Endodermal cell (in vitro differentiated cells): ENCODE measurements at regions not wholly inside any gene's neighbourhood (a gene's known extent, or its start where the extent isn't known, plus 50 kb on each side); places are given as distances from the start of the nearest gene placed in this dataset.

ENCODE experiments used
- DNase-seq: peaks from one replicate; pipeline ENCODE4 v3.0.0-alpha.2; 2017
- H3K27ac ChIP-seq: 2 replicates; pipeline ENCODE4 v1.5.1; 2013; ENCODE audit warnings: mild to moderate bottlenecking, low read depth, low read length, moderate library complexity
- H3K27me3 ChIP-seq: 2 replicates; pipeline ENCODE4 v1.6.1; 2013; ENCODE audit warnings: mild to moderate bottlenecking, low read length, moderate library complexity; ENCODE audit not compliant: insufficient read depth, control insufficient read depth, poor library complexity, severe bottlenecking
- H3K36me3 ChIP-seq: 2 replicates; pipeline ENCODE4 v1.7.0; 2013; ENCODE audit warnings: mild to moderate bottlenecking, low read length, moderate library complexity; ENCODE audit not compliant: control insufficient read depth, insufficient read depth
- H3K4me1 ChIP-seq: one replicate; pipeline ENCODE4 v1.7.0; 2013; ENCODE audit warnings: low read length; ENCODE audit not compliant: control insufficient read depth, insufficient read depth
- H3K4me3 ChIP-seq: 2 replicates; pipeline ENCODE4 v1.5.1; 2013; ENCODE audit warnings: mild to moderate bottlenecking, low read length, moderate library complexity
- H3K9ac ChIP-seq: 2 replicates; pipeline ENCODE4 v1.6.1; 2013; ENCODE audit warnings: mild to moderate bottlenecking, low read length, moderate library complexity; ENCODE audit not compliant: poor library complexity, severe bottlenecking; ENCODE audit errors: extremely low read depth
- H3K9me3 ChIP-seq: 2 replicates; pipeline ENCODE4 v1.6.1; 2013; ENCODE audit warnings: mild to moderate bottlenecking, low read length, moderate library complexity; ENCODE audit not compliant: control insufficient read depth
- H3K27ac Mint-ChIP-seq: 2 replicates; pipeline ENCODE4 v1.8.0; 2020; ENCODE audit warnings: mixed read lengths
- H3K27me3 Mint-ChIP-seq: 2 replicates; pipeline ENCODE4 v1.8.0; 2021; ENCODE audit warnings: mild to moderate bottlenecking, mixed read lengths; ENCODE audit not compliant: insufficient read depth
- H3K36me3 Mint-ChIP-seq: 2 replicates; pipeline ENCODE4 v1.8.0; 2020; ENCODE audit warnings: low read depth, mixed read lengths
- H3K4me1 Mint-ChIP-seq: 2 replicates; pipeline ENCODE4 v1.8.0; 2020; ENCODE audit warnings: mixed read lengths
- H3K4me3 Mint-ChIP-seq: 2 replicates; pipeline ENCODE4 v1.8.0; 2020; ENCODE audit warnings: mild to moderate bottlenecking, moderate library complexity, mixed read lengths
- H3K9me3 Mint-ChIP-seq: 2 replicates; pipeline ENCODE4 v1.8.0; 2020; ENCODE audit warnings: mild to moderate bottlenecking, mixed read lengths
- CTCF ChIP-seq: fragments of 200-600 bp; sonication (generic); conservative IDR thresholded peaks from 2 replicates; pipeline ENCODE4 v1.5.0; 2021; ENCODE audit warnings: antibody characterized with exemption, mild to moderate bottlenecking
- WGBS, 2 experiments: methylation state at CpG; one replicate each; pipeline versions ENCODE4 v1.1.5 to v1.1.7; 2013; ENCODE audit warnings: missing lambda C conversion rate in 2 of 2, mixed read lengths in 1 of 2; ENCODE audit not compliant: insufficient coverage in 1 of 2, insufficient read length in 1 of 2; 5-methylcytosine and 5-hydroxymethylcytosine counted together

- Histone ChIP-seq H3K27ac (no peak overlapping the region), H3K9me3 (peaks cover 24% of the 10 kb centered on the region), H3K4me3 (no peak overlapping the region), H3K9ac (no peak overlapping the region), H3K36me3 (no peaks in the 10 kb centered on the region), H3K4me1 (no peaks in the 10 kb centered on the region), H3K27me3 (no peaks in the 10 kb centered on the region)
- TF ChIP-seq CTCF: peak; percentile 62
- no peaks in the 10 kb centered on the region for H3K27me3 Mint-ChIP-seq
- no peak overlapping the region for H3K4me3 Mint-ChIP-seq
- H3K4me1 Mint-ChIP-seq: no peaks in the 10 kb centered on the region
- peaks cover 9% of the 10 kb centered on the region for H3K9me3 Mint-ChIP-seq
- no peak overlapping the region for H3K27ac Mint-ChIP-seq
- no peaks in the 10 kb centered on the region for H3K36me3 Mint-ChIP-seq
- DNase-seq: peak; percentile 66
- 90 to 93% methylated on average over 2 to 4 of the region's 4 CpGs for WGBS, 2 experiments
These were observed 767.7 kb downstream of the TSN start for GRCh38 chr2:122523143-122523542.

GRCh38 chr2:122523981-122524380, 768.5 kb downstream of the TSN start:
- DNase-seq: no peak
- 90 to 92% methylated on average over 2 to 3 of the region's 3 CpGs for WGBS, 2 experiments
- Histone ChIP-seq H3K36me3 (no peaks in the 10 kb centered on the region), H3K27me3 (no peaks in the 10 kb centered on the region), H3K27ac (no peak overlapping the region), H3K9me3 (peaks cover 16% of the 10 kb centered on the region), H3K4me1 (no peaks in the 10 kb centered on the region), H3K4me3 (no peak overlapping the region), H3K9ac (no peak overlapping the region)
- H3K4me3 Mint-ChIP-seq: no peak overlapping the region
- peaks cover 9% of the 10 kb centered on the region for H3K9me3 Mint-ChIP-seq
- H3K27me3 Mint-ChIP-seq: no peaks in the 10 kb centered on the region
- no peak overlapping the region for H3K27ac Mint-ChIP-seq
- TF ChIP-seq CTCF: no peak
- H3K36me3 Mint-ChIP-seq: no peaks in the 10 kb centered on the region
- H3K4me1 Mint-ChIP-seq: no peaks in the 10 kb centered on the region

- Mint-ChIP-seq H3K4me3 (no peak overlapping the region), H3K4me1 (no peaks in the 10 kb centered on the region), H3K36me3 (no peaks in the 10 kb centered on the region), H3K27ac (no peak overlapping the region), H3K9me3 (no peaks in the 10 kb centered on the region), H3K27me3 (no peaks in the 10 kb centered on the region)
- TF ChIP-seq CTCF: no peak
- H3K4me3 ChIP-seq: no peak overlapping the region
- no peak overlapping the region for H3K27ac ChIP-seq
- no peaks in the 10 kb centered on the region for H3K4me1 ChIP-seq
- H3K9me3 ChIP-seq: peaks cover 2% of the 10 kb centered on the region
- H3K36me3 ChIP-seq: no peaks in the 10 kb centered on the region
- WGBS, 2 experiments: 67 to 86% methylated on average over 1 to 2 of the region's 2 CpGs
- H3K27me3 ChIP-seq: no peaks in the 10 kb centered on the region
- no peak overlapping the region for H3K9ac ChIP-seq
- no peak for DNase-seq
These were observed 769.9 kb downstream of the TSN start for GRCh38 chr2:122525336-122525735.
